BLaER1 (cell line): ENCODE measurements at regions not wholly inside any gene's neighbourhood (a gene's known extent, or its start where the extent isn't known, plus 50 kb on each side); places are given as distances from the start of the nearest gene placed in this dataset.

ENCODE experiments used
- H3K27ac ChIP-seq: shearing (Covaris generic); formaldehyde crosslinking; 2 replicates; pipeline ENCODE4 v1.8.1; 2022
- H3K27me3 ChIP-seq: shearing (Covaris generic); formaldehyde crosslinking; 2 replicates; pipeline ENCODE4 v1.8.1; 2022
- H3K36me3 ChIP-seq: shearing (Covaris generic); formaldehyde crosslinking; 2 replicates; pipeline ENCODE4 v1.8.1; 2022
- H3K4me1 ChIP-seq: shearing (Covaris generic); formaldehyde crosslinking; 2 replicates; pipeline ENCODE4 v1.8.1; 2022
- H3K4me2 ChIP-seq: shearing (Covaris generic); formaldehyde crosslinking; 2 replicates; pipeline ENCODE4 v1.8.1; 2022
- H3K4me3 ChIP-seq: shearing (Covaris generic); formaldehyde crosslinking; 2 replicates; pipeline ENCODE4 v1.8.1; 2022
- H3K9ac ChIP-seq: shearing (Covaris generic); formaldehyde crosslinking; 2 replicates; pipeline ENCODE4 v1.8.1; 2022
- H3K9me3 ChIP-seq: shearing (Covaris generic); formaldehyde crosslinking; 2 replicates; pipeline ENCODE4 v1.8.1; 2022
- H4K20me1 ChIP-seq: shearing (Covaris generic); formaldehyde crosslinking; 2 replicates; pipeline ENCODE4 v1.8.1; 2022
- Cebpa-rat ChIP-seq: shearing (Covaris generic); IDR thresholded peaks from 2 replicates; pipeline ENCODE4 v1.8.1; 2022

GRCh38 chr6:67896476-67896875, 738.6 kb upstream of the ADGRB3 start:
- no peaks in the 10 kb centered on the region for H4K20me1 ChIP-seq
- H3K9me3 ChIP-seq: peaks cover 14% of the 10 kb centered on the region
- H3K27me3 ChIP-seq: no peaks in the 10 kb centered on the region
- H3K4me1 ChIP-seq: peaks cover 20% of the 10 kb centered on the region; the same call in 1 of the 2 replicates
- H3K4me3 ChIP-seq: no peak overlapping the region
- no peak overlapping the region for H3K9ac ChIP-seq
- no peak for TF ChIP-seq Cebpa-rat
- H3K4me2 ChIP-seq: no peak overlapping the region
- H3K27ac ChIP-seq: no peak overlapping the region
- no peaks in the 10 kb centered on the region for H3K36me3 ChIP-seq

DNA sequence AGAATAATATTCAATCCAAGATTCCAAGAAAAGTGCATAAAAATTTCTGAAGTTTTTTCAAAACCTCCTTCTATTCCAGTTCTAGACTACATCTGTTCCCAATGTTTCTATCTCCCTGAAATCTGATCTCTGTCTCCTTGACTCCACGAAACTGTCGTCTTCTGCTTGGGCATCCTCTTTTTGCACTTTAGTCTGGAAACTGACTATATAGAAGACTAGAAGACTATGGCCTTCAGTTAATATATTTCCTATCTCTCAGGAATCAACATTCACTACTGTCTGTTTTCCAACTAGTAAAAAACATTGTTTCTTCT, 745.4 kb upstream of the ADGRB3 start:
- Histone ChIP-seq H3K9ac (no peak overlapping the region), H3K36me3 (peaks cover 39% of the 10 kb centered on the region), H3K4me3 (no peak overlapping the region), H3K27ac (peak overlapping the region; percentile 95), H4K20me1 (no peaks in the 10 kb centered on the region), H3K4me2 (peak overlapping the region; percentile 73; the same call in 1 of the 2 replicates), H3K4me1 (peaks cover 46% of the 10 kb centered on the region), H3K27me3 (no peaks in the 10 kb centered on the region), H3K9me3 (peaks cover 43% of the 10 kb centered on the region)
- TF ChIP-seq Cebpa-rat: no peak

DNA sequence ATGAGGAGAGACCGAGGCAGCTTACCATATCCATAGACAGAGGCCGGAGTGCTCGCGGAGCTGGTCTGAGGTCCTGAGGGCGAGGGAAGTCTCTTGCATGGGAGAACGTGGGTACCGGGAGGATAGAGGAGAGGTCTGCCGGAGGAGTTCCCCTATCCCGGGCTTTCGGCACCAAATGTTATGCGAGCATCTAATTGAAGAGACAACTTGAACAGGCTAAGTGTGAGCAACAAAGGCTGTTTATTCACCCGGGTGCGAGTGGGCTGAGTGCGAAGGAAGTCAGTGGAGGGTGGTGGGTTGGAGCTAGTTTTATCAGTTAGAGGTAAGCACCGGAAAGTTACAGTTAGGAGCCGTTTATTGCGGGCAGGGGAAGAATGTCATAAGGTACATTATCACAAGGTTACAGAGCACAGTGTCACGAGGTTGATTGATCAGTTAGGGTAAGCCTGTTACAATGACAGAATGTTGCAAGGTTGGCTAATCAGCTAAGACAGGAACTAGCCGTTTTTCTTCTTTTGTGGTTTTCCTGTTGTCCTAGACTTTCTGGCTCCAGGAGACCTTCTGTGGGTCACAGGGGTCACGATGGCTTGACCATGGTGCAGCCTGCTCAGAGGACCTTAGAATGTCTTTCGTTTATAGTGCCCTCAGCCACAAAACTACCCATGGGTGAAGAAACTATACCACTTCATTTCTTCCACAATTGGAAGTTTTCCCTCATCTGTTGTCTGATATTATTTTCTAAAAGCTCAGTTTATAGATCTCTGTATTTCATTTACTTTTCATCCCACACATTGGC, 746.0 kb upstream of the ADGRB3 start:
- Histone ChIP-seq H3K9ac (peak overlapping the region; percentile 62), H3K36me3 (peaks cover 45% of the 10 kb centered on the region), H3K9me3 (peaks cover 49% of the 10 kb centered on the region), H3K4me1 (peaks cover 46% of the 10 kb centered on the region), H3K27ac (peak overlapping the region; percentile 95), H3K27me3 (no peaks in the 10 kb centered on the region), H3K4me2 (peak overlapping the region; percentile 73), H3K4me3 (peak overlapping the region; percentile 61), H4K20me1 (no peaks in the 10 kb centered on the region)
- 0 out of 2 replicates have a peak, but pooled peaks have one; percentile 36 for TF ChIP-seq Cebpa-rat

DNA sequence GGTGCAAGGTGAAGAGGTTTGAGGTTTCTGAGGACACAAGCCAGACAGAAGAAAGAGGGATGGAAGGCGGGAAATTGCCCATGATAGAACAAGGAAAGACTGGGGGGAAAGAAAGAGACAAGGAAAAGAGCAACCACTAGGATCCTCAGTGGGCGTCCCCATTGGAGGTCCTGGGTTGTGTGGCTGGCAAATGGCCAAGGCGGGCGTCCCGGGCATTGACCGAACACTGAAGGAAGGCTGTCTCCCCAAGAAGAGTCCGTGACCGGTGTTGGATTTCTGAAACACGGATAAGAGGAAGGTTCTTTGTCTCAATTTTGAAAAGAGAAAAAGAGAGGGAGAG, 746.6 kb upstream of the ADGRB3 start:
- H3K4me1 ChIP-seq: peaks cover 46% of the 10 kb centered on the region
- no peaks in the 10 kb centered on the region for H4K20me1 ChIP-seq
- H3K4me3 ChIP-seq: peak overlapping the region; percentile 61
- peaks cover 55% of the 10 kb centered on the region for H3K9me3 ChIP-seq
- H3K36me3 ChIP-seq: peaks cover 51% of the 10 kb centered on the region
- no peaks in the 10 kb centered on the region for H3K27me3 ChIP-seq
- no peak for TF ChIP-seq Cebpa-rat
- H3K9ac ChIP-seq: peak overlapping the region; percentile 62
- H3K27ac ChIP-seq: peak overlapping the region; percentile 95
- H3K4me2 ChIP-seq: peak overlapping the region; percentile 73

GRCh38 chr6:67887747-67888545, 747.1 kb upstream of the ADGRB3 start:
- peaks cover 46% of the 10 kb centered on the region for H3K4me1 ChIP-seq
- H3K27ac ChIP-seq: peak overlapping the region; percentile 95
- H3K4me2 ChIP-seq: peak overlapping the region; percentile 73
- peaks cover 56% of the 10 kb centered on the region for H3K36me3 ChIP-seq
- H3K4me3 ChIP-seq: peak overlapping the region; percentile 61
- TF ChIP-seq Cebpa-rat: no peak
- peak overlapping the region; percentile 62 for H3K9ac ChIP-seq
- no peaks in the 10 kb centered on the region for H4K20me1 ChIP-seq
- H3K27me3 ChIP-seq: no peaks in the 10 kb centered on the region
- peaks cover 60% of the 10 kb centered on the region for H3K9me3 ChIP-seq

- no peak for TF ChIP-seq Cebpa-rat
- H3K4me1 ChIP-seq: peaks cover 46% of the 10 kb centered on the region
- H3K4me2 ChIP-seq: peak overlapping the region; percentile 73; the same call in 1 of the 2 replicates
- H3K36me3 ChIP-seq: peaks cover 62% of the 10 kb centered on the region
- H3K9ac ChIP-seq: peak overlapping the region; percentile 62; the same call in 1 of the 2 replicates
- H3K4me3 ChIP-seq: peak overlapping the region; percentile 61
- peaks cover 66% of the 10 kb centered on the region for H3K9me3 ChIP-seq
- no peaks in the 10 kb centered on the region for H3K27me3 ChIP-seq
- peak overlapping the region; percentile 95 for H3K27ac ChIP-seq
- no peaks in the 10 kb centered on the region for H4K20me1 ChIP-seq
Measured at GRCh38 chr6:67887419-67887746, 747.7 kb upstream of the ADGRB3 start.

- H3K4me2 ChIP-seq: peak overlapping the region; percentile 73
- TF ChIP-seq Cebpa-rat: no peak
- H3K4me3 ChIP-seq: peak overlapping the region; percentile 61
- H3K27ac ChIP-seq: peak overlapping the region; percentile 95
- H3K36me3 ChIP-seq: peaks cover 67% of the 10 kb centered on the region
- H3K9me3 ChIP-seq: peaks cover 71% of the 10 kb centered on the region
- H4K20me1 ChIP-seq: no peaks in the 10 kb centered on the region
- H3K9ac ChIP-seq: no peak overlapping the region
- peaks cover 46% of the 10 kb centered on the region for H3K4me1 ChIP-seq
- no peaks in the 10 kb centered on the region for H3K27me3 ChIP-seq
Measured at GRCh38 chr6:67886840-67887292, 748.2 kb upstream of the ADGRB3 start.

GRCh38 chr6:67886036-67886707, 748.9 kb upstream of the ADGRB3 start:
- H3K4me2 ChIP-seq: peak overlapping the region; percentile 73; the same call in 1 of the 2 replicates
- H3K4me3 ChIP-seq: peak overlapping the region; percentile 61
- peak overlapping the region; percentile 95; the same call in 1 of the 2 replicates for H3K27ac ChIP-seq
- peaks cover 78% of the 10 kb centered on the region for H3K9me3 ChIP-seq
- H3K4me1 ChIP-seq: peaks cover 49% of the 10 kb centered on the region
- H3K36me3 ChIP-seq: peaks cover 74% of the 10 kb centered on the region
- no peak for TF ChIP-seq Cebpa-rat
- no peaks in the 10 kb centered on the region for H3K27me3 ChIP-seq
- no peaks in the 10 kb centered on the region for H4K20me1 ChIP-seq
- H3K9ac ChIP-seq: no peak overlapping the region

- H3K27me3 ChIP-seq: no peaks in the 10 kb centered on the region
- peak overlapping the region; percentile 95; the same call in 1 of the 2 replicates for H3K27ac ChIP-seq
- peaks cover 82% of the 10 kb centered on the region for H3K9me3 ChIP-seq
- H3K36me3 ChIP-seq: peaks cover 77% of the 10 kb centered on the region
- peaks cover 45% of the 10 kb centered on the region for H3K4me1 ChIP-seq
- H4K20me1 ChIP-seq: no peaks in the 10 kb centered on the region
- H3K9ac ChIP-seq: no peak overlapping the region
- TF ChIP-seq Cebpa-rat: no peak
- peak overlapping the region; percentile 61 for H3K4me3 ChIP-seq
- peak overlapping the region; percentile 73; the same call in 1 of the 2 replicates for H3K4me2 ChIP-seq
Measured at GRCh38 chr6:67885081-67886033, 749.7 kb upstream of the ADGRB3 start.
